ENCODE measurements at regions not wholly inside any gene's neighbourhood (a gene's known extent, or its start where the extent isn't known, plus 50 kb on each side); places are given as distances from the start of the nearest gene placed in this dataset.

- no peak for TF ChIP-seq FOXA1 (IDR thresholded peaks at IDR 0.05)
- no peak for TF ChIP-seq EGR1 (IDR thresholded peaks at IDR 0.05; ENCODE audit: low read depth in 2 of 2)
- no peak for TF ChIP-seq TAF1 (conservative IDR thresholded peaks at IDR 0.05)
- no peak for TF ChIP-seq RAD21 (IDR thresholded peaks at IDR 0.05)
- no peak for TF ChIP-seq FOXA2 (IDR thresholded peaks at IDR 0.05)
- no peak for TF ChIP-seq ATF3 (IDR thresholded peaks at IDR 0.05)
- TF ChIP-seq HNF4A (conservative IDR thresholded peaks at IDR 0.05): no peak
- no peak for TF ChIP-seq JUND (IDR thresholded peaks at IDR 0.05)
Observed at GRCh38 chr6:8545336-8545735, 110.0 kb upstream of the SLC35B3 start (continued).

GRCh38 chr6:8543714-8544113 is 108.4 kb upstream of the SLC35B3 start:
- no peak overlapping the region for H3K27ac ChIP-seq (ENCODE audit: low read depth in 1 of 2, low read length in 2 of 2)
- no peak overlapping the region for H3K4me3 ChIP-seq (ENCODE audit: low read depth in 1 of 3, low read length in 3 of 3)
- H3K27me3 ChIP-seq (ENCODE audit: control insufficient read depth in 4 of 4, insufficient read depth in 4 of 4, low read length in 3 of 4): no peaks in the 10 kb centered on the region
- H3K9ac ChIP-seq (ENCODE audit: low read depth in 1 of 2, low read length in 2 of 2): no peak overlapping the region
- H3K36me3 ChIP-seq (ENCODE audit: control insufficient read depth in 4 of 4, insufficient read depth in 3 of 4, low read depth in 1 of 4, low read length in 3 of 4): no peaks in the 10 kb centered on the region
- peaks cover 0 to 3% (median 3%) of the 10 kb centered on the region in 4 donors for H3K4me1 ChIP-seq (ENCODE audit: control insufficient read depth in 4 of 4, insufficient read depth in 4 of 4, low read length in 3 of 4)
- 88% methylated on average over 4 of the region's 4 CpGs for WGBS
- no peak for DNase-seq (ENCODE audit: low spot score)
- TF ChIP-seq NR2F2 (IDR thresholded peaks at IDR 0.05) (no peak), RXRA (IDR thresholded peaks at IDR 0.05) (no peak), SP1 (IDR thresholded peaks at IDR 0.05) (no peak), RAD21 (IDR thresholded peaks at IDR 0.05) (no peak), GABPA (IDR thresholded peaks at IDR 0.05 in 1 of 2, conservative IDR thresholded peaks at IDR 0.05 in 1 of 2) (no peak), EGR1 (IDR thresholded peaks at IDR 0.05; ENCODE audit: low read depth in 2 of 2) (no peak), FOXA2 (IDR thresholded peaks at IDR 0.05) (no peak)
- H3K9me3 ChIP-seq (ENCODE audit: control insufficient read depth in 4 of 4, low read length in 3 of 4): peaks cover 0 to 5% (median 2%) of the 10 kb centered on the region in 4 donors

- no peak overlapping the region for H3K4me3 ChIP-seq (ENCODE audit: low read depth in 1 of 3, low read length in 3 of 3)
- H3K4me1 ChIP-seq (ENCODE audit: control insufficient read depth in 4 of 4, insufficient read depth in 4 of 4, low read length in 3 of 4): no peaks in the 10 kb centered on the region
- no peak overlapping the region for H3K27ac ChIP-seq (ENCODE audit: low read depth in 1 of 2, low read length in 2 of 2)
- H3K9ac ChIP-seq (ENCODE audit: low read depth in 1 of 2, low read length in 2 of 2): no peak overlapping the region
- no peak for DNase-seq (ENCODE audit: low spot score)
- H3K36me3 ChIP-seq (ENCODE audit: control insufficient read depth in 4 of 4, insufficient read depth in 3 of 4, low read depth in 1 of 4, low read length in 3 of 4): no peaks in the 10 kb centered on the region
- H3K9me3 ChIP-seq (ENCODE audit: control insufficient read depth in 4 of 4, low read length in 3 of 4): peaks cover 0 to 5% (median 2%) of the 10 kb centered on the region in 4 donors
- TF ChIP-seq CTCF (IDR thresholded peaks at IDR 0.05; ENCODE audit: low read depth, low read length, missing input control): peak; percentile 44
- peak; percentile 82 to 88 for TF ChIP-seq RAD21 (IDR thresholded peaks at IDR 0.05)
- no peak for TF ChIP-seq ATF3 (IDR thresholded peaks at IDR 0.05)
- H3K27me3 ChIP-seq (ENCODE audit: control insufficient read depth in 4 of 4, insufficient read depth in 4 of 4, low read length in 3 of 4): no peaks in the 10 kb centered on the region
Observed at GRCh38 chr6:8539453-8539852, 104.1 kb upstream of the SLC35B3 start.

GRCh38 chr6:8536122-8536521 is 100.8 kb upstream of the SLC35B3 start:
- TF ChIP-seq ATF3 (IDR thresholded peaks at IDR 0.05) (no peak), EGR1 (IDR thresholded peaks at IDR 0.05; ENCODE audit: low read depth in 2 of 2) (no peak)
- peaks cover 0 to 6% (median 3%) of the 10 kb centered on the region in 4 donors for H3K9me3 ChIP-seq (ENCODE audit: control insufficient read depth in 4 of 4, low read length in 3 of 4)
- H3K27ac ChIP-seq (ENCODE audit: low read depth in 1 of 2, low read length in 2 of 2): no peak overlapping the region
- no peaks in the 10 kb centered on the region for H3K4me1 ChIP-seq (ENCODE audit: control insufficient read depth in 4 of 4, insufficient read depth in 4 of 4, low read length in 3 of 4)
- WGBS: 60% methylated on average over 3 of the region's 3 CpGs
- H3K4me3 ChIP-seq (ENCODE audit: low read depth in 1 of 3, low read length in 3 of 3): no peak overlapping the region
- no peaks in the 10 kb centered on the region for H3K27me3 ChIP-seq (ENCODE audit: control insufficient read depth in 4 of 4, insufficient read depth in 4 of 4, low read length in 3 of 4)
- H3K9ac ChIP-seq (ENCODE audit: low read depth in 1 of 2, low read length in 2 of 2): no peak overlapping the region
- no peak for DNase-seq (ENCODE audit: low spot score)
- H3K36me3 ChIP-seq (ENCODE audit: control insufficient read depth in 4 of 4, insufficient read depth in 3 of 4, low read depth in 1 of 4, low read length in 3 of 4): no peaks in the 10 kb centered on the region

Data from liver (tissue), 8 donors.